ENCODE measurements at regions not wholly inside any gene's neighbourhood (a gene's known extent, or its start where the extent isn't known, plus 50 kb on each side); places are given as distances from the start of the nearest gene placed in this dataset.

GRCh38 chr6:71119560-71119959 lies 162.7 kb upstream of the B3GAT2 start:
- no peak overlapping the region for H3K27ac ChIP-seq
- TF ChIP-seq ZFX (IDR thresholded peaks at IDR 0.05) (no peak), CTCF (conservative IDR thresholded peaks at IDR 0.05) (no peak)

- TF ChIP-seq CTCF (conservative IDR thresholded peaks at IDR 0.05): no peak
- H3K27ac ChIP-seq: no peak overlapping the region
Observed at GRCh38 chr6:71123051-71123450, 165.6 kb upstream of the OGFRL1 start.

GRCh38 chr6:71124340-71124739 lies 164.3 kb upstream of the OGFRL1 start:
- TF ChIP-seq CTCF (conservative IDR thresholded peaks at IDR 0.05) (no peak), ZFX (IDR thresholded peaks at IDR 0.05) (no peak)
- H3K27ac ChIP-seq: no peak overlapping the region

GRCh38 chr6:71125216-71125615 lies 163.4 kb upstream of the OGFRL1 start:
- H3K27ac ChIP-seq: no peak overlapping the region
- TF ChIP-seq CTCF (conservative IDR thresholded peaks at IDR 0.05) (no peak), ZFX (IDR thresholded peaks at IDR 0.05) (no peak)

DNA sequence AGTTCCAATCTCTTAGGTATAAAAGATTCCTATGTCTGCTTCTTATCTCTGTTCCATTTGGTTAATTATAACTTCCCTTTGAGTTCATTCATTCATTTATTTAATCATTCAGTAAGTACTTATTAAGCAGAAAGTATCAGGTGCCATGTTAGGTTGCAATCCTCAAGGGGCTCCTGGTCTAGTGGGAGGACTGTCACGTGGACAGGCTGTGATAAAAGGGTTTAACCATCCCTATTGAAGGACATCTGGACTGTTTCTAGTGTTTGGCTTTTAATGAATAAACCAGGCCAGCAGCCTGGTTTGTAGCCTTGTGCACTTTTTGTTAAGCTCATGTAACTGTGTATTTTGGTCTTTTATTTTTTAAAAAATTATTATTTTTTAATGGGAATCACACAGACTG lies 162.1 kb upstream of the OGFRL1 start:
- TF ChIP-seq CTCF (conservative IDR thresholded peaks at IDR 0.05) (no peak), ZFX (IDR thresholded peaks at IDR 0.05) (no peak)
- no peak overlapping the region for H3K27ac ChIP-seq

DNA sequence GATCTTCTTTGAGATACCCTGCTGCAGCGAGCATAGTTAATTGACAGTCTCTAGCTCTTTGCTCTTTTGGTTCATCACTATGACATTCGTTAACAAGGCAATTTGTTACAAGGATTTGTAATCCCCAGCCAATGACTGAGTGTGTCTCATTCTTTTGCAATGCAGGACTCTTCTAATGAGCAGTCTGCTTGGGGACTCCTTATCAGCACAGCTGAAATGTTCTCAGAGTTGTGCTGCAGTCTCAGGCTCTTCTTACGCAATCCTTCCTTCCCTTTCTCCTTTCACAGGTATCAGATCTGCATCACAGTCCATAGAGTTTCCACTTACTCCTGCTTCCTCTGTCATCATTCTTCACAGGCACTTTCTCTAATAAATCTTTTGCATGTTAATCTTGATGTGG lies 161.2 kb upstream of the OGFRL1 start:
- TF ChIP-seq CTCF (conservative IDR thresholded peaks at IDR 0.05) (no peak), ZFX (IDR thresholded peaks at IDR 0.05) (no peak)
- H3K27ac ChIP-seq: no peak overlapping the region

- H3K27ac ChIP-seq: no peak overlapping the region
- TF ChIP-seq ZFX (IDR thresholded peaks at IDR 0.05) (no peak), CTCF (conservative IDR thresholded peaks at IDR 0.05) (no peak)
Observed at GRCh38 chr6:71130277-71130676, 158.3 kb upstream of the OGFRL1 start.
